ENCODE measurements at regions not wholly inside any gene's neighbourhood (a gene's known extent, or its start where the extent isn't known, plus 50 kb on each side); places are given as distances from the start of the nearest gene placed in this dataset.

DNA sequence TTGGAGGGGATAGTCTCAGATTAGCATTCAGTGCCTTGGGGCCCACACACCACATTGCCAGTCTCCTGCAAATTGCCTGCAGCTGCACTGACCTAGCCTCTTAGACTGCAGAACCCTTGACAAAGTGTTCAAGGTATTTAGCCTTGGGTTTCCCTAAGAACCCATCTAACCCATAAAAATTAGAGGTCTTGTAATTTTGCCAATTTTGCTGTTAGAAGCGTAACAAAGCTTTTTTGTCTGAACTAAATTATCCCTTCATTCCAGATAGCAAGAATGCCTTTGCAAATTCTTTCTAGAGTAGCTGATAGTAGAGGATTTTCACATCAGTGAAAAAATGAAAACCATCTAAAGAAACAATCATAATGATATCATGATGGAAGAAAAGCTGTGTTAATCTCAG is 74.0 kb upstream of the CCNG1 start:
- TF ChIP-seq, protein P1, sequence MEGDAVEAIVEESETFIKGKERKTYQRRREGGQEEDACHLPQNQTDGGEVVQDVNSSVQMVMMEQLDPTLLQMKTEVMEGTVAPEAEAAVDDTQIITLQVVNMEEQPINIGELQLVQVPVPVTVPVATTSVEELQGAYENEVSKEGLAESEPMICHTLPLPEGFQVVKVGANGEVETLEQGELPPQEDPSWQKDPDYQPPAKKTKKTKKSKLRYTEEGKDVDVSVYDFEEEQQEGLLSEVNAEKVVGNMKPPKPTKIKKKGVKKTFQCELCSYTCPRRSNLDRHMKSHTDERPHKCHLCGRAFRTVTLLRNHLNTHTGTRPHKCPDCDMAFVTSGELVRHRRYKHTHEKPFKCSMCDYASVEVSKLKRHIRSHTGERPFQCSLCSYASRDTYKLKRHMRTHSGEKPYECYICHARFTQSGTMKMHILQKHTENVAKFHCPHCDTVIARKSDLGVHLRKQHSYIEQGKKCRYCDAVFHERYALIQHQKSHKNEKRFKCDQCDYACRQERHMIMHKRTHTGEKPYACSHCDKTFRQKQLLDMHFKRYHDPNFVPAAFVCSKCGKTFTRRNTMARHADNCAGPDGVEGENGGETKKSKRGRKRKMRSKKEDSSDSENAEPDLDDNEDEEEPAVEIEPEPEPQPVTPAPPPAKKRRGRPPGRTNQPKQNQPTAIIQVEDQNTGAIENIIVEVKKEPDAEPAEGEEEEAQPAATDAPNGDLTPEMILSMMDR (IDR thresholded peaks at IDR 0.05; ENCODE audit: insufficient read depth, low read depth, low read length, missing control alignments) = no peak
- DNase-seq (ENCODE audit: low read depth) = no peak
- no peak overlapping the region for H3K4me3 ChIP-seq (ENCODE audit: low read length)

DNA sequence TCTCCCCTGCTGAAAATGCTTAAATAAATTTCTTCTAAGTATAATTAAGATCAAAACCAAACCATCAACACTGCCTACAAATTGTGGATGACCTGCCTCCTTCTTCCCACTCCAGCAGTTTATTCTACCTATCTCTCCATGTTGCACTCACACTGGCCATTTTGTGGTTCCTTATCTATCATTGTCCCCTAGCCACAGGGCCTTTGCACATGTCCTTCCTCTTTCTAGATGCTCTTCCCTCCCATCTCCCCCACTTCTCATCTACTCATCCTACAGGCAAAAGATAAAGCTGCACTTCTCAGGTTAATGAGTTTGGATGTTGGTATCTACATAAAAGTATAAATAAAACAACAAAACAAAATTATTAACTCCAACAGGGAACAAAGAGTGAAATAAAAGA is 70.6 kb upstream of the CCNG1 start:
- TF ChIP-seq, protein P1 (IDR thresholded peaks at IDR 0.05; ENCODE audit: insufficient read depth, low read depth, low read length, missing control alignments) = no peak
- no peak overlapping the region for H3K4me3 ChIP-seq (ENCODE audit: low read length)
- DNase-seq (ENCODE audit: low read depth) = no peak

DNA sequence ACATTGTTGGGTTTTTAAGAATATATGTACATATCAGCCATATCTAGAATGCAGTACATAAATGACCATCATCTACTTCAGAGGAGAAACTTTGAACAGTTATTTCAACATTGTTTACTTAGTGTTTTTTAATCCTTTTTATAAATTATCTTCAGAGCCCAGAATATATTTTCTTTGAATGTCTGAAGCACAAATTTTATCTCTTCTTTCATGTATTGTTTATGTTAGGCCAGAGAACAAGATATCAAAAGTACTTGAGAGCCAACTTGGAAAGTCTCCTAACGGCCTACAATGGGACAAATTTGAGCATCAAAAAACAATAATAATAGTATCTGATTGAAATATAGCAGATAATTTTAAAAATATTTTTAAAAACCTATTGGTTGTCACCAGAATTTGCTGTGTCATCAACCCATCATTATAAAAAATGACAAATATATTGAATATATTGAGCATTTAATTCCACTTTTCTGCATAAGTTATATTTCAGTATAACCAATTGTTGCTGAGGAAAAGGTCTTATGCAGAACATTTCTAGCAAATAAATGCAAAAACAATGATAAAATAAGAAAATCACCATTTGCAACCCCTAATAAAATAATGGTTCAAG is 67.5 kb upstream of the CCNG1 start:
- no peak for DNase-seq (ENCODE audit: low read depth)
- H3K4me3 ChIP-seq (ENCODE audit: low read length) = no peak overlapping the region
- TF ChIP-seq, protein P1 (IDR thresholded peaks at IDR 0.05; ENCODE audit: insufficient read depth, low read depth, low read length, missing control alignments) = no peak

DNA sequence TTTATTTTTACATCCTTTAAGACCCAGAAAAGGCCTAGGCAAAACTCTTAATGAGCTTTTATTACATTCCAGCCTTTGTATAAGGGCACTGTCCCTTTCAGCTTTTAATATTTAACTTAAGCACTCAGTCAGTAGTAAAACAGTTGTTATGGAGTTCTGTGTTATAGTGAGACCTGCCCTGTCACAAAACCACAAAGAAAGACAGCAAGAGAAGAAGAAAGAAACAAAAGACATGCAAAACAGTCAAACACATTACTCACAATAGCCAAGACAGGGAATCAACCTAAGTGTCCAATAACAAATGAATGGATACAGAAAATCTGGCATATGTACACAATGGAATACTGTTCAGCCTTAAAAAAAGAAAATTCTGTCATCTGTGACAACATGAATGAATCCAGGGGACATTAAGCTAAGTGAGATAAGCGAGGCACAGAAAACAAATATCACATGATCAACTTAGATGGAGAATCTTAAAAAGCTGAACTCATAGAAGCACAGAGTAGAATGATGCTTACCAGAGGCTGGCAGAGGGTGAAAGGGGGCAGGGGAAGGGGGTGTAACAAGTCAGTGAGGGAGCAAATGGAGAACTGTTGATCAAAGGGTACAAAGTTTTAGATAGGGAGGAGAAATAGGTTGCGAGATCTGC is 63.8 kb upstream of the CCNG1 start:
- H3K4me3 ChIP-seq (ENCODE audit: low read length) = no peak overlapping the region
- TF ChIP-seq, protein P1 (IDR thresholded peaks at IDR 0.05; ENCODE audit: insufficient read depth, low read depth, low read length, missing control alignments) = no peak
- no peak for DNase-seq (ENCODE audit: low read depth)

DNA sequence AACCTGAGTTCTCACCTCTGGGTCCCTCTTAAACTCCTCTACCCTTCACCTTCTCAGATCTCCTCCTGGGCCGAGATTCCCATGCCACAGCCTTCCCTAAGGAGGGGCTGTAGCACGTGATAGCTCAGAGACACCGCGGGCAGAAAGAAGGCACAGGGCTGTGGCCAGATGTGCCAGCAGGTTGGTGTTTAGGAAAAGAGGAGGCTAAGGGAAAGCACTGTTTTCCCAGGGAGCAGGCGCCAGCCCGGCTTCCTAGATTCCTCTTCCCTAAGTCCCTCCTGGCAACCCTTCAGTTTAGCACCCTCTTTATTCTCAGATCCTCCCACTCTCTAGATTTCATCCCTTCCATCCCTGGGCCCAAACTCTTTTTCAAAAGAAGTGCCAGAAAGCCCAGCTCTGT is 59.4 kb upstream of the CCNG1 start:
- no peak for DNase-seq (ENCODE audit: low read depth)
- TF ChIP-seq, protein P1 (IDR thresholded peaks at IDR 0.05; ENCODE audit: insufficient read depth, low read depth, low read length, missing control alignments) = no peak
- H3K4me3 ChIP-seq (ENCODE audit: low read length) = no peak overlapping the region

DNA sequence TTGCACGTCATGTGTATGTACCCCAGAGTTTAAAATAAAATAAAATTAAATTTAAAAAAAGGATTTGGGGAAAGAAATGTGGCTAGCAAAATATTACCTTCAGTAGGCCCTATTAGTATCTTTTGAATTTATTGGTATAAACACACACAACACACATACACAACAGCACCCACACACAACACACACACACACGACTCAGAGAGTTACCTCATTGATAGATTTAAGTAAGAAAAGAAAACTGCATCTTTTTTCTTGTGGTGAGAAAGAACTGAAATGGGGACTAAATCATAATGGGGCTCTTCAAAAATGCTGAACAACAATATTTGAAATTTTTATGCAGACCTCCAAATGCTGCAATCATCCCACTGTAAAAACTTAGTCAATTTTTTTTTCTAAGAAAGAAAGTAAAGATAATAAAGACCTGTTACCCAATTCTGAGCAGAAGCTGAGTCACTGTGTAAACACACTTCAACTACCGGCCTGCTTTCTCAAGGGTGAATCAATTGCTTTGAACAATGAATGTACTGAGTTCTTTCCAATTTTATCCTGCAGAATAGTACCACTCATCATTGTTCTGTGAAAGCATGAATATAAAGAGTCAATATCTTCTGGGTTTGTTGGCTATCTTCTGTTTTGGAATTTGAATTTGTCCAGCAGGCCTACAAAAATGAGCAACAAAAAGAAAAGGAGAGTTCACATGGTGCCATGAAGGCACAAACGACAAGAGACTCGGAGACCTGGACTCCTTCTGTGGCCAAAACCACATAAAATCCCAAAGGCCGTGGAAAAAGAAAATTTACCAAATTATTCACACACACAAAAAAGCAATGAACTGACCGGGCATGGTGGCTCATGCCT is 57.9 kb upstream of the CCNG1 start:
- peak; percentile 85 for DNase-seq (ENCODE audit: low read depth)
- TF ChIP-seq, protein P1 (IDR thresholded peaks at IDR 0.05; ENCODE audit: insufficient read depth, low read depth, low read length, missing control alignments) = no peak
- H3K4me3 ChIP-seq (ENCODE audit: low read length) = no peak overlapping the region

Data from epithelial cell of esophagus (primary cell).